ENCODE measurements at regions not wholly inside any gene's neighbourhood (a gene's known extent, or its start where the extent isn't known, plus 50 kb on each side); places are given as distances from the start of the nearest gene placed in this dataset.

DNA sequence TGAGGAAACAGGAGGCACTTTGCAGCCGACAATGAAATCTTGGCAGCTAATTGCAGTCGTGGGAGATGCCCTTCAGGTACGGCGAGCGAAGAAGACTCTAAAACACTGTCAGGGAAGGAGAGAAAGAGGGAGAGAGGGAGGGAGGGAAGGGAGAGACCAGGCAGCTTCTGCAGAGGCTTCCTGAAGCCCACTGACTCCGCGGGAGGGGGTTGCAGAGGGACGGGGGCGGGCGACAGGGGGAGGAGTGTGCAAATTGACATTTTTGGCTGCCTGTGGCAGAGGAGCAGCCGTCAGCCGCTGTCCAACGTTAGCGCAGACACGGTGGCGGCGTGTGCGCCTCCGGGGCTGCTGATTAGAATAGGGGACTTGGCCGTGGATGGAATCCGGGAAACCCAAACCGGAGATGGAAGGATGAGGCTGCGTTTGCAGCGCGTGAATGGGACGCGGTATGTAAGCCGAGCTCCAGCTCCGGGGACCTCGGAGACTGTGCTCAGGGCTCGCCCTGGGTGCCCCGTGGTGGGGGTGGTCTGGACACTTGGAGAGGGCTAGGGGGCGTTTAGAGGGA is 849.1 kb upstream of the RBFOX1 start:
- peaks cover 31% of the 10 kb centered on the region for H3K4me1 Mint-ChIP-seq
- H3K27me3 ChIP-seq (ENCODE audit: insufficient read depth), result peaks cover 18% of the 10 kb centered on the region
- H3K9me3 Mint-ChIP-seq, result no peaks in the 10 kb centered on the region
- no peaks in the 10 kb centered on the region for H3K79me2 ChIP-seq (replicated peaks; ENCODE audit: insufficient read depth)
- no peak for TF ChIP-seq NANOG (IDR thresholded peaks at IDR 0.05; ENCODE audit: borderline replicate concordance)
- TF ChIP-seq, protein P1, sequence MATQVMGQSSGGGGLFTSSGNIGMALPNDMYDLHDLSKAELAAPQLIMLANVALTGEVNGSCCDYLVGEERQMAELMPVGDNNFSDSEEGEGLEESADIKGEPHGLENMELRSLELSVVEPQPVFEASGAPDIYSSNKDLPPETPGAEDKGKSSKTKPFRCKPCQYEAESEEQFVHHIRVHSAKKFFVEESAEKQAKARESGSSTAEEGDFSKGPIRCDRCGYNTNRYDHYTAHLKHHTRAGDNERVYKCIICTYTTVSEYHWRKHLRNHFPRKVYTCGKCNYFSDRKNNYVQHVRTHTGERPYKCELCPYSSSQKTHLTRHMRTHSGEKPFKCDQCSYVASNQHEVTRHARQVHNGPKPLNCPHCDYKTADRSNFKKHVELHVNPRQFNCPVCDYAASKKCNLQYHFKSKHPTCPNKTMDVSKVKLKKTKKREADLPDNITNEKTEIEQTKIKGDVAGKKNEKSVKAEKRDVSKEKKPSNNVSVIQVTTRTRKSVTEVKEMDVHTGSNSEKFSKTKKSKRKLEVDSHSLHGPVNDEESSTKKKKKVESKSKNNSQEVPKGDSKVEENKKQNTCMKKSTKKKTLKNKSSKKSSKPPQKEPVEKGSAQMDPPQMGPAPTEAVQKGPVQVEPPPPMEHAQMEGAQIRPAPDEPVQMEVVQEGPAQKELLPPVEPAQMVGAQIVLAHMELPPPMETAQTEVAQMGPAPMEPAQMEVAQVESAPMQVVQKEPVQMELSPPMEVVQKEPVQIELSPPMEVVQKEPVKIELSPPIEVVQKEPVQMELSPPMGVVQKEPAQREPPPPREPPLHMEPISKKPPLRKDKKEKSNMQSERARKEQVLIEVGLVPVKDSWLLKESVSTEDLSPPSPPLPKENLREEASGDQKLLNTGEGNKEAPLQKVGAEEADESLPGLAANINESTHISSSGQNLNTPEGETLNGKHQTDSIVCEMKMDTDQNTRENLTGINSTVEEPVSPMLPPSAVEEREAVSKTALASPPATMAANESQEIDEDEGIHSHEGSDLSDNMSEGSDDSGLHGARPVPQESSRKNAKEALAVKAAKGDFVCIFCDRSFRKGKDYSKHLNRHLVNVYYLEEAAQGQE (IDR thresholded peaks at IDR 0.05; ENCODE audit: unreplicated experiment), result peak; percentile 47
- H3K4me2 ChIP-seq, result peak overlapping the region; percentile 76
- peak overlapping the region; percentile 57 for H3K4me3 ChIP-seq
- H3K36me3 ChIP-seq (ENCODE audit: insufficient read depth), result no peaks in the 10 kb centered on the region
- DNase-seq (ENCODE audit: low spot score) (peak; percentile 68), ATAC-seq (peak; percentile 92)
- H3K4me3 Mint-ChIP-seq, result peak overlapping the region; percentile 78
- H3K9me2 ChIP-seq (ENCODE audit: insufficient read depth), result no peaks in the 10 kb centered on the region
- H4K20me1 ChIP-seq (replicated peaks; ENCODE audit: insufficient read depth), result no peaks in the 10 kb centered on the region
- no peaks in the 10 kb centered on the region for H3K36me3 Mint-ChIP-seq (ENCODE audit: low read depth)
- no peak overlapping the region for H3K27ac ChIP-seq (ENCODE audit: low read depth)
- 0 out of 2 replicates have a peak overlapping the region, but pooled peaks have one; percentile 29 for H3K27ac Mint-ChIP-seq
- H2AFZ ChIP-seq, result peak overlapping the region; percentile 84; the same call in 1 of the 2 replicates
- no peaks in the 10 kb centered on the region for H3F3A ChIP-seq (replicated peaks; ENCODE audit: low read depth)
- H3K27me3 Mint-ChIP-seq (ENCODE audit: insufficient read depth, low read depth, poor library complexity), result peaks cover 13% of the 10 kb centered on the region
- peaks cover 7% of the 10 kb centered on the region; the same call in 1 of the 2 replicates for H3K4me1 ChIP-seq (ENCODE audit: insufficient read depth)

DNA sequence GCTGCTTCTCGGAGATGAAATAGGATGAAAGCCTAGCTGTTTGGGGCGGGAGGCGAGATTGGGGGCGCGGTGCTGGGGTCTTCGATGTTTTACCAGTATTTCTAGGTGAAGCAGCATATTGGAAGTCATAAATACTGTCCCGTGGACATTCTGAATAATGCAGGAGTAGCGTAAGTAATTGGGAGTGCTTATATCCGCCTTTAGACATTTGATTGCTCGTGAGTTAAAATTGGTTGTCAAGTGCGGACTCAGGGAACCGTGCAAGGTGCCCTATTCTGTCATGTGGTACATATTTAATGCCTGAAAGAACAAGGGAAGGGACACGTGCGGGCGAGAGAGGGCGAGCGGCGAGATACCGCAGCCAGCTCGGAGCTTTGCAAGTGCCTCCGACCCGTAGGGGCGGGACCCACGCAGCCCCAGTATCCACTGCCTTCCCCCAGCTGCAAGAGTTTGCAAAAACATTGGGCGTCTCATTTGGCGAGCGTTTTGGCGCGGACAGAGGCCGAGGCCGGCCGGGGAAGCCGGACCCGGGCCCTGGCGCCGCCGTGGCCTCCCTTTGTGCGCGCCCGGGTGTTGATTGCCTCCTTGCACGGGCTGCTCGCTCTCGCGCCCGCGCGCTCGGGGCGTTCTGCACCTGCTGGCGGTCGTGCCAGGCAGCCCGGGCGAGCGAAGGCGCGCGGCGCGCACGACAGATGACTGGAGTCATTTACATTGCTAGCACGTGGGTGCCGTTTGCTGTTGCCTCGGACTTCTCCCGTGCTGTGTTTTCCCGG is 849.8 kb upstream of the RBFOX1 start:
- peak; percentile 57 for ATAC-seq
- Histone ChIP-seq H3K27me3 (ENCODE audit: insufficient read depth) (peaks cover 18% of the 10 kb centered on the region), H3K4me1 (ENCODE audit: insufficient read depth) (peaks cover 7% of the 10 kb centered on the region; the same call in 1 of the 2 replicates), H3K9me2 (ENCODE audit: insufficient read depth) (no peaks in the 10 kb centered on the region), H2AFZ (no peak overlapping the region), H3F3A (replicated peaks; ENCODE audit: low read depth) (no peaks in the 10 kb centered on the region), H3K79me2 (replicated peaks; ENCODE audit: insufficient read depth) (no peaks in the 10 kb centered on the region), H3K4me2 (peak overlapping the region; percentile 76), H3K27ac (ENCODE audit: low read depth) (no peak overlapping the region), H3K4me3 (peak overlapping the region; percentile 57), H3K36me3 (ENCODE audit: insufficient read depth) (no peaks in the 10 kb centered on the region), H4K20me1 (replicated peaks; ENCODE audit: insufficient read depth) (no peaks in the 10 kb centered on the region)
- Mint-ChIP-seq H3K27me3 (ENCODE audit: insufficient read depth, low read depth, poor library complexity) (peaks cover 14% of the 10 kb centered on the region), H3K9me3 (no peaks in the 10 kb centered on the region), H3K4me1 (peaks cover 27% of the 10 kb centered on the region), H3K4me3 (peak overlapping the region; percentile 78), H3K27ac (no peak overlapping the region), H3K36me3 (ENCODE audit: low read depth) (no peaks in the 10 kb centered on the region)
- DNase-seq (ENCODE audit: low spot score), result peak; percentile 11
- TF ChIP-seq, protein P2, sequence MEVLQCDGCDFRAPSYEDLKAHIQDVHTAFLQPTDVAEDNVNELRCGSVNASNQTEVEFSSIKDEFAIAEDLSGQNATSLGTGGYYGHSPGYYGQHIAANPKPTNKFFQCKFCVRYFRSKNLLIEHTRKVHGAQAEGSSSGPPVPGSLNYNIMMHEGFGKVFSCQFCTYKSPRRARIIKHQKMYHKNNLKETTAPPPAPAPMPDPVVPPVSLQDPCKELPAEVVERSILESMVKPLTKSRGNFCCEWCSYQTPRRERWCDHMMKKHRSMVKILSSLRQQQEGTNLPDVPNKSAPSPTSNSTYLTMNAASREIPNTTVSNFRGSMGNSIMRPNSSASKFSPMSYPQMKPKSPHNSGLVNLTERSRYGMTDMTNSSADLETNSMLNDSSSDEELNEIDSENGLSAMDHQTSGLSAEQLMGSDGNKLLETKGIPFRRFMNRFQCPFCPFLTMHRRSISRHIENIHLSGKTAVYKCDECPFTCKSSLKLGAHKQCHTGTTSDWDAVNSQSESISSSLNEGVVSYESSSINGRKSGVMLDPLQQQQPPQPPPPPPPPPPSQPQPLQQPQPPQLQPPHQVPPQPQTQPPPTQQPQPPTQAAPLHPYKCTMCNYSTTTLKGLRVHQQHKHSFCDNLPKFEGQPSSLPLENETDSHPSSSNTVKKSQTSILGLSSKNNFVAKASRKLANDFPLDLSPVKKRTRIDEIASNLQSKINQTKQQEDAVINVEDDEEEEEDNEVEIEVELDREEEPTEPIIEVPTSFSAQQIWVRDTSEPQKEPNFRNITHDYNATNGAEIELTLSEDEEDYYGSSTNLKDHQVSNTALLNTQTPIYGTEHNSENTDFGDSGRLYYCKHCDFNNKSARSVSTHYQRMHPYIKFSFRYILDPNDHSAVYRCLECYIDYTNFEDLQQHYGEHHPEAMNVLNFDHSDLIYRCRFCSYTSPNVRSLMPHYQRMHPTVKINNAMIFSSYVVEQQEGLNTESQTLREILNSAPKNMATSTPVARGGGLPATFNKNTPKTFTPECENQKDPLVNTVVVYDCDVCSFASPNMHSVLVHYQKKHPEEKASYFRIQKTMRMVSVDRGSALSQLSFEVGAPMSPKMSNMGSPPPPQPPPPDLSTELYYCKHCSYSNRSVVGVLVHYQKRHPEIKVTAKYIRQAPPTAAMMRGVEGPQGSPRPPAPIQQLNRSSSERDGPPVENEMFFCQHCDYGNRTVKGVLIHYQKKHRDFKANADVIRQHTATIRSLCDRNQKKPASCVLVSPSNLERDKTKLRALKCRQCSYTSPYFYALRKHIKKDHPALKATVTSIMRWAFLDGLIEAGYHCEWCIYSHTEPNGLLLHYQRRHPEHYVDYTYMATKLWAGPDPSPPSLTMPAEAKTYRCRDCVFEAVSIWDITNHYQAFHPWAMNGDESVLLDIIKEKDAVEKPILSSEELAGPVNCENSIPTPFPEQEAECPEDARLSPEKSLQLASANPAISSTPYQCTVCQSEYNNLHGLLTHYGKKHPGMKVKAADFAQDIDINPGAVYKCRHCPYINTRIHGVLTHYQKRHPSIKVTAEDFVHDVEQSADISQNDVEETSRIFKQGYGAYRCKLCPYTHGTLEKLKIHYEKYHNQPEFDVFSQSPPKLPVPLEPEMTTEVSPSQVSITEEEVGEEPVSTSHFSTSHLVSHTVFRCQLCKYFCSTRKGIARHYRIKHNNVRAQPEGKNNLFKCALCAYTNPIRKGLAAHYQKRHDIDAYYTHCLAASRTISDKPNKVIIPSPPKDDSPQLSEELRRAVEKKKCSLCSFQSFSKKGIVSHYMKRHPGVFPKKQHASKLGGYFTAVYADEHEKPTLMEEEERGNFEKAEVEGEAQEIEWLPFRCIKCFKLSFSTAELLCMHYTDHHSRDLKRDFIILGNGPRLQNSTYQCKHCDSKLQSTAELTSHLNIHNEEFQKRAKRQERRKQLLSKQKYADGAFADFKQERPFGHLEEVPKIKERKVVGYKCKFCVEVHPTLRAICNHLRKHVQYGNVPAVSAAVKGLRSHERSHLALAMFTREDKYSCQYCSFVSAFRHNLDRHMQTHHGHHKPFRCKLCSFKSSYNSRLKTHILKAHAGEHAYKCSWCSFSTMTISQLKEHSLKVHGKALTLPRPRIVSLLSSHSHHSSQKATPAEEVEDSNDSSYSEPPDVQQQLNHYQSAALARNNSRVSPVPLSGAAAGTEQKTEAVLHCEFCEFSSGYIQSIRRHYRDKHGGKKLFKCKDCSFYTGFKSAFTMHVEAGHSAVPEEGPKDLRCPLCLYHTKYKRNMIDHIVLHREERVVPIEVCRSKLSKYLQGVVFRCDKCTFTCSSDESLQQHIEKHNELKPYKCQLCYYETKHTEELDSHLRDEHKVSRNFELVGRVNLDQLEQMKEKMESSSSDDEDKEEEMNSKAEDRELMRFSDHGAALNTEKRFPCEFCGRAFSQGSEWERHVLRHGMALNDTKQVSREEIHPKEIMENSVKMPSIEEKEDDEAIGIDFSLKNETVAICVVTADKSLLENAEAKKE (CRISPR knock-in tag; IDR thresholded peaks at IDR 0.05), result no peak
- TF ChIP-seq CREB1 (CRISPR knock-in tag; IDR thresholded peaks at IDR 0.05; ENCODE audit: low read depth), result no peak
- no peak for TF ChIP-seq NANOG (IDR thresholded peaks at IDR 0.05; ENCODE audit: borderline replicate concordance)
- no peak for TF ChIP-seq POLR2AphosphoS5 (IDR thresholded peaks at IDR 0.05; ENCODE audit: low read depth)
- TF ChIP-seq, protein P1 (IDR thresholded peaks at IDR 0.05; ENCODE audit: unreplicated experiment), result no peak
